Parathyroid adenoma (tissue), 2 donors: ENCODE measurements at regions not wholly inside any gene's neighbourhood (a gene's known extent, or its start where the extent isn't known, plus 50 kb on each side); places are given as distances from the start of the nearest gene placed in this dataset.
"Not testable (repeated sequence)": the region's sequence is repeated elsewhere in the genome, so short reads cannot be mapped to it uniquely, and the experiment has no call there.

ENCODE experiments used
- H2AFZ ChIP-seq: fragments of 300-600 bp; sonication (generic); one replicate; pipeline ENCODE4 v1.7.0; 2017; ENCODE audit warnings: antibody characterized with exemption, mild to moderate bottlenecking
- H3K27ac ChIP-seq: fragments of 300-600 bp; sonication (generic); one replicate; pipeline ENCODE4 v1.7.0; 2017
- H3K27me3 ChIP-seq: fragments of 300-600 bp; sonication (generic); one replicate; pipeline ENCODE4 v1.7.0; 2017; ENCODE audit warnings: low read length; ENCODE audit not compliant: control insufficient read depth, insufficient read depth
- H3K36me3 ChIP-seq: fragments of 300-600 bp; sonication (generic); one replicate; pipeline ENCODE4 v1.7.0; 2017; ENCODE audit warnings: low read length; ENCODE audit not compliant: control insufficient read depth, insufficient read depth
- H3K4me1 ChIP-seq: fragments of 300-600 bp; sonication (generic); one replicate; pipeline ENCODE4 v1.7.0; 2017; ENCODE audit warnings: control low read depth
- H3K4me2 ChIP-seq: fragments of 300-600 bp; sonication (generic); one replicate; pipeline ENCODE4 v1.7.0; 2017; ENCODE audit warnings: low read length
- H3K4me3 ChIP-seq: fragments of 300-600 bp; sonication (generic); one replicate; pipeline ENCODE4 v1.7.0; 2017; ENCODE audit warnings: low read depth, low read length
- H3K79me2 ChIP-seq: fragments of 300-600 bp; sonication (generic); one replicate; pipeline ENCODE4 v1.7.0; 2017; ENCODE audit warnings: control low read depth
- H3K9ac ChIP-seq: fragments of 300-600 bp; sonication (generic); one replicate; pipeline ENCODE4 v1.7.0; 2017; ENCODE audit warnings: mild to moderate bottlenecking
- H3K9me3 ChIP-seq: fragments of 300-600 bp; sonication (generic); one replicate; pipeline ENCODE4 v1.7.0; 2017; ENCODE audit warnings: low read length; ENCODE audit not compliant: control insufficient read depth
- CTCF ChIP-seq: fragments of 300-600 bp; sonication (generic); IDR thresholded peaks from one replicate; pipeline ENCODE4 v1.7.0; 2017; ENCODE audit warnings: antibody characterized with exemption, mild to moderate bottlenecking
- donor health status: primary hyperparathyroidism.

GRCh38 chr1:30460661-30461060 lies 262.7 kb downstream of the MATN1 start:
- no peak overlapping the region for H2AFZ ChIP-seq
- no peaks in the 10 kb centered on the region for H3K79me2 ChIP-seq
- H3K4me1 ChIP-seq, result no peaks in the 10 kb centered on the region
- H3K4me2 ChIP-seq, result no peak overlapping the region
- no peaks in the 10 kb centered on the region for H3K9me3 ChIP-seq
- H3K36me3 ChIP-seq, result no peaks in the 10 kb centered on the region
- no peak overlapping the region for H3K27ac ChIP-seq
- TF ChIP-seq CTCF, result no peak
- H3K9ac ChIP-seq, result no peak overlapping the region
- no peaks in the 10 kb centered on the region for H3K27me3 ChIP-seq
- no peak overlapping the region for H3K4me3 ChIP-seq

GRCh38 chr1:30458730-30459485 lies 264.5 kb downstream of the MATN1 start:
- H3K27me3 ChIP-seq, H3K79me2 ChIP-seq, H3K27ac ChIP-seq, H3K4me1 ChIP-seq, H3K9me3 ChIP-seq, H3K36me3 ChIP-seq, H3K9ac ChIP-seq, H3K4me3 ChIP-seq, H2AFZ ChIP-seq, H3K4me2 ChIP-seq: not testable (repeated sequence)

GRCh38 chr1:30452925-30453324 lies 270.5 kb downstream of the MATN1 start:
- Histone ChIP-seq H3K27me3 (no peaks in the 10 kb centered on the region), H3K9ac (no peak overlapping the region), H3K4me3 (no peak overlapping the region), H3K9me3 (no peaks in the 10 kb centered on the region), H2AFZ (no peak overlapping the region), H3K27ac (no peak overlapping the region), H3K4me2 (no peak overlapping the region), H3K4me1 (no peaks in the 10 kb centered on the region), H3K36me3 (no peaks in the 10 kb centered on the region), H3K79me2 (no peaks in the 10 kb centered on the region)
- no peak for TF ChIP-seq CTCF

GRCh38 chr1:30452170-30452569 lies 271.2 kb downstream of the MATN1 start:
- Histone ChIP-seq H3K4me1 (no peaks in the 10 kb centered on the region), H2AFZ (no peak overlapping the region), H3K9ac (no peak overlapping the region), H3K36me3 (no peaks in the 10 kb centered on the region), H3K79me2 (no peaks in the 10 kb centered on the region), H3K4me2 (no peak overlapping the region), H3K9me3 (no peaks in the 10 kb centered on the region), H3K27ac (no peak overlapping the region), H3K27me3 (no peaks in the 10 kb centered on the region), H3K4me3 (no peak overlapping the region)
- no peak for TF ChIP-seq CTCF

GRCh38 chr1:30451532-30452125 lies 271.8 kb downstream of the MATN1 start:
- Histone ChIP-seq H3K27me3 (no peaks in the 10 kb centered on the region), H3K27ac (no peak overlapping the region), H3K79me2 (no peaks in the 10 kb centered on the region), H3K4me2 (no peak overlapping the region), H3K9me3 (no peaks in the 10 kb centered on the region), H3K36me3 (no peaks in the 10 kb centered on the region), H3K4me3 (no peak overlapping the region), H3K9ac (no peak overlapping the region), H3K4me1 (no peaks in the 10 kb centered on the region), H2AFZ (no peak overlapping the region)
- no peak for TF ChIP-seq CTCF
